ENCODE measurements at regions not wholly inside any gene's neighbourhood (a gene's known extent, or its start where the extent isn't known, plus 50 kb on each side); places are given as distances from the start of the nearest gene placed in this dataset.

- intact Hi-C loops (cut with micrococcal nuclease; ENCODE audit: unreplicated experiment): no loop called here
- H3K4me3 ChIP-seq (ENCODE audit: low read depth, low read length): no peak overlapping the region
- H3K4me1 Mint-ChIP-seq (ENCODE audit: low read depth, unreplicated experiment): peaks cover 26% of the 10 kb centered on the region
- H3K27me3 ChIP-seq (replicated peaks; ENCODE audit: control insufficient read depth, insufficient read depth, low read length): no peaks in the 10 kb centered on the region
- H3K9me3 Mint-ChIP-seq (ENCODE audit: unreplicated experiment): no peaks in the 10 kb centered on the region
- no peak for DNase-seq
- ChIA-PET POLR2A (no interaction called here), CTCF (interaction anchor here (1.3 kb wide), 1 partner anchor 11 kb away, joined by 4 read pairs; no protein-coding TSS in a partner anchor)
- H3K4me3 Mint-ChIP-seq (ENCODE audit: unreplicated experiment): peak overlapping the region; percentile 36
- TF ChIP-seq, protein P1, sequence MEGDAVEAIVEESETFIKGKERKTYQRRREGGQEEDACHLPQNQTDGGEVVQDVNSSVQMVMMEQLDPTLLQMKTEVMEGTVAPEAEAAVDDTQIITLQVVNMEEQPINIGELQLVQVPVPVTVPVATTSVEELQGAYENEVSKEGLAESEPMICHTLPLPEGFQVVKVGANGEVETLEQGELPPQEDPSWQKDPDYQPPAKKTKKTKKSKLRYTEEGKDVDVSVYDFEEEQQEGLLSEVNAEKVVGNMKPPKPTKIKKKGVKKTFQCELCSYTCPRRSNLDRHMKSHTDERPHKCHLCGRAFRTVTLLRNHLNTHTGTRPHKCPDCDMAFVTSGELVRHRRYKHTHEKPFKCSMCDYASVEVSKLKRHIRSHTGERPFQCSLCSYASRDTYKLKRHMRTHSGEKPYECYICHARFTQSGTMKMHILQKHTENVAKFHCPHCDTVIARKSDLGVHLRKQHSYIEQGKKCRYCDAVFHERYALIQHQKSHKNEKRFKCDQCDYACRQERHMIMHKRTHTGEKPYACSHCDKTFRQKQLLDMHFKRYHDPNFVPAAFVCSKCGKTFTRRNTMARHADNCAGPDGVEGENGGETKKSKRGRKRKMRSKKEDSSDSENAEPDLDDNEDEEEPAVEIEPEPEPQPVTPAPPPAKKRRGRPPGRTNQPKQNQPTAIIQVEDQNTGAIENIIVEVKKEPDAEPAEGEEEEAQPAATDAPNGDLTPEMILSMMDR (IDR thresholded peaks at IDR 0.05; ENCODE audit: insufficient read depth in 1 of 2, low read depth in 1 of 2, low read length in 1 of 2, severe bottlenecking in 1 of 2, unreplicated experiment in 1 of 2): no peak
- no peaks in the 10 kb centered on the region; the same call in 1 of the 2 replicates for H3K9me3 ChIP-seq
- no peaks in the 10 kb centered on the region for H3K36me3 Mint-ChIP-seq (ENCODE audit: insufficient read depth, unreplicated experiment)
- H3K27me3 Mint-ChIP-seq (ENCODE audit: insufficient read depth, unreplicated experiment): no peaks in the 10 kb centered on the region
- peaks cover 22% of the 10 kb centered on the region for H3K4me1 ChIP-seq
- BruUV-seq (replicated peaks): no TSS peak
- peak overlapping the region; percentile 90 for H3K27ac Mint-ChIP-seq (ENCODE audit: unreplicated experiment)
- H3K36me3 ChIP-seq (ENCODE audit: control insufficient read depth, insufficient read depth, low read length): no peaks in the 10 kb centered on the region
These were observed 834.5 kb upstream of the ID2 start for GRCh38 chr2:7847321-7847720.

DNA sequence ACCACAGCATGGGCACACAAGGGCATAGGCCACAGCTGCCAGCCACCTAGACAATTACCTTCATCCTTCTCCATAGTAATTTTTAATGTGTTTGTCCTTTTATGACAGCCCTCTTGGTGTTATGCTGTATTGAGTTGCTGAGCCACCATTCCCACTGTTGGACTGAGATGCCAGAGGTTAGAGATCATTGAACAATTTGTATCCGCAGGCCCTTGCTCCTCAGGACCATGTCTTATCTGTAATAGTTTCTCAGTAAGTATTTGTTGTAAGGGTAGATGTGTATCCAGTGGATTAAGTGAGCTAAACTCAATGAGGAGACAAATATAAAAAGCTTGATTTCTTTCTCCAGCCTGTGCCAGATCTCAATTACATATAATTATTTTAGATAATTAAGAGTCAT is 832.8 kb upstream of the ID2 start:
- no TSS peak for BruUV-seq (replicated peaks)
- intact Hi-C loops (cut with micrococcal nuclease; ENCODE audit: unreplicated experiment): no loop called here
- TF ChIP-seq, protein P1 (IDR thresholded peaks at IDR 0.05; ENCODE audit: insufficient read depth in 1 of 2, low read depth in 1 of 2, low read length in 1 of 2, severe bottlenecking in 1 of 2, unreplicated experiment in 1 of 2): no peak
- no peaks in the 10 kb centered on the region for H3K36me3 ChIP-seq (ENCODE audit: control insufficient read depth, insufficient read depth, low read length)
- POLR2A ChIA-PET: no interaction called here
- Mint-ChIP-seq H3K4me3 (ENCODE audit: unreplicated experiment) (no peak overlapping the region), H3K27ac (ENCODE audit: unreplicated experiment) (peak overlapping the region; percentile 90), H3K36me3 (ENCODE audit: insufficient read depth, unreplicated experiment) (no peaks in the 10 kb centered on the region), H3K27me3 (ENCODE audit: insufficient read depth, unreplicated experiment) (no peaks in the 10 kb centered on the region), H3K4me1 (ENCODE audit: low read depth, unreplicated experiment) (peaks cover 26% of the 10 kb centered on the region), H3K9me3 (ENCODE audit: unreplicated experiment) (no peaks in the 10 kb centered on the region)
- CTCF ChIA-PET: no interaction called here
- H3K27me3 ChIP-seq (replicated peaks; ENCODE audit: control insufficient read depth, insufficient read depth, low read length): no peaks in the 10 kb centered on the region
- H3K4me3 ChIP-seq (ENCODE audit: low read depth, low read length): no peak overlapping the region
- H3K4me1 ChIP-seq: peaks cover 22% of the 10 kb centered on the region
- no peak for DNase-seq
- H3K9me3 ChIP-seq: no peaks in the 10 kb centered on the region

DNA sequence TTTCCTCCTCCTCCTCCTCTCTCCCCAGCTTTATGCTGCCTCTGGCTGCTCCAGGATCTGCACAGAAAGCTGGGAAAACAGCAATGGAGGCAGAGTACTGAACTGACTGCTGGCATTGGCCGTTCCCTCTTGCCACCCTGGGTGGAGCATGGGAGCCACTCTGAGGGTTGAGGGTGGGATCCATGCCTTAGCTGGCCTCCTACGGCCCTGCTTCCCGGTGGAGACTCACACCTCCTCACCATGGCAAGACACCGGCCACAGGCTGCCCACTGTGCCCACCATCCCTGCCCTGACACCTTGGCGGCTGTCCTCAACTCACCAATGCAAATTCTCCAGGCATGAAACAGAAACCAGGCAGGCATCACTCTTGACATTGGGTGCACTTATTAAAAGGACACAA is 832.3 kb upstream of the ID2 start:
- Histone ChIP-seq H3K36me3 (ENCODE audit: control insufficient read depth, insufficient read depth, low read length) (no peaks in the 10 kb centered on the region), H3K9me3 (no peaks in the 10 kb centered on the region), H3K4me3 (ENCODE audit: low read depth, low read length) (no peak overlapping the region), H3K4me1 (peaks cover 22% of the 10 kb centered on the region), H3K27me3 (replicated peaks; ENCODE audit: control insufficient read depth, insufficient read depth, low read length) (no peaks in the 10 kb centered on the region)
- POLR2A ChIA-PET: no interaction called here
- Mint-ChIP-seq H3K9me3 (ENCODE audit: unreplicated experiment) (no peaks in the 10 kb centered on the region), H3K36me3 (ENCODE audit: insufficient read depth, unreplicated experiment) (no peaks in the 10 kb centered on the region), H3K4me3 (ENCODE audit: unreplicated experiment) (no peak overlapping the region), H3K4me1 (ENCODE audit: low read depth, unreplicated experiment) (peaks cover 26% of the 10 kb centered on the region), H3K27me3 (ENCODE audit: insufficient read depth, unreplicated experiment) (peaks cover 4% of the 10 kb centered on the region), H3K27ac (ENCODE audit: unreplicated experiment) (no peak overlapping the region)
- TF ChIP-seq, protein P1 (IDR thresholded peaks at IDR 0.05; ENCODE audit: insufficient read depth in 1 of 2, low read depth in 1 of 2, low read length in 1 of 2, severe bottlenecking in 1 of 2, unreplicated experiment in 1 of 2): no peak
- intact Hi-C loops (cut with micrococcal nuclease; ENCODE audit: unreplicated experiment): no loop called here
- DNase-seq: no peak
- CTCF ChIA-PET: no interaction called here
- BruUV-seq (replicated peaks): no TSS peak

Measured in Caco-2 (cell line).